Vagina (tissue), 2 donors: ENCODE measurements at regions not wholly inside any gene's neighbourhood (a gene's known extent, or its start where the extent isn't known, plus 50 kb on each side); places are given as distances from the start of the nearest gene placed in this dataset.

Experiments
- DNase-seq, 2 donors: peaks; one replicate each; pipeline ENCODE4 v3.0.0-alpha.2; 2017; ENCODE audit errors: extremely low spot score in 2 of 2
- H3K27ac ChIP-seq: fragments of 200-600 bp; sonication (generic); one replicate; pipeline ENCODE4 v1.5.1; 2019
- H3K27me3 ChIP-seq: fragments of 200-600 bp; sonication (generic); one replicate; pipeline ENCODE4 v1.5.1; 2019
- H3K36me3 ChIP-seq, 2 donors: fragments of 200-600 bp; sonication (generic); one replicate each; pipeline ENCODE4 v1.5.1; 2017 to 2019
- H3K4me1 ChIP-seq: fragments of 200-600 bp; sonication (generic); one replicate; pipeline ENCODE4 v1.5.1; 2019
- H3K4me3 ChIP-seq, 2 donors: fragments of 200-600 bp; sonication (generic); 1 replicate in 1 of 2; 2 replicates in 1 of 2; pipeline ENCODE4 v1.5.1; 2016 to 2019
- H3K9me3 ChIP-seq: fragments of 200-600 bp; sonication (generic); one replicate; pipeline ENCODE4 v1.5.1; 2019
- CTCF ChIP-seq, 3 experiments: fragments of 450-650 bp in 2 of 3; fragments of 200-600 bp in 1 of 3; sonication (generic) in 1 of 3; IDR thresholded peaks; one replicate each; pipeline ENCODE4 v1.5.1; 2017 to 2019; ENCODE audit warnings: antibody characterized with exemption in 3 of 3, mild to moderate bottlenecking in 2 of 3, moderate library complexity in 2 of 3
- POLR2A ChIP-seq, 2 donors: fragments of 450-650 bp; IDR thresholded peaks; one replicate each; pipeline ENCODE4 v1.6.1; 2017; ENCODE audit warnings: antibody characterized with exemption in 2 of 2, mild to moderate bottlenecking in 2 of 2, moderate library complexity in 2 of 2
- POLR2AphosphoS5 ChIP-seq, 2 donors: sonication (generic); formaldehyde crosslinking; IDR thresholded peaks; one replicate each; pipeline ENCODE4 v1.9.0; 2017; ENCODE audit warnings: antibody characterized with exemption in 2 of 2, mild to moderate bottlenecking in 2 of 2, low read depth in 1 of 2; ENCODE audit not compliant: insufficient read depth in 1 of 2
- intact Hi-C: fragments of 100-400 bp; cut with DNase I; formaldehyde crosslinking; loops from one replicate; pipeline ENCODE4 v1.15.1; 2023

- intact Hi-C loops, result no loop called here
- TF ChIP-seq POLR2AphosphoS5 (IDR thresholded peaks at IDR 0.05; ENCODE audit: insufficient read depth in 1 of 2, low read depth in 1 of 2) (no peak), POLR2A (IDR thresholded peaks at IDR 0.05) (no peak), CTCF (IDR thresholded peaks at IDR 0.05) (no peak)
- no peak overlapping the region for H3K4me3 ChIP-seq
Measured at GRCh38 chr12:39123580-39124253, 218.3 kb upstream of the CPNE8 start.

GRCh38 chr12:39122562-39123204, 217.3 kb upstream of the CPNE8 start:
- intact Hi-C loops, result no loop called here
- Histone ChIP-seq H3K27me3 (no peaks in the 10 kb centered on the region), H3K4me1 (no peaks in the 10 kb centered on the region), H3K9me3 (no peaks in the 10 kb centered on the region), H3K36me3 (no peaks in the 10 kb centered on the region), H3K27ac (no peak overlapping the region), H3K4me3 (no peak overlapping the region)
- no peak for DNase-seq
- no peak for TF ChIP-seq POLR2AphosphoS5 (IDR thresholded peaks at IDR 0.05; ENCODE audit: insufficient read depth in 1 of 2, low read depth in 1 of 2)
- no peak for TF ChIP-seq CTCF (IDR thresholded peaks at IDR 0.05)
- TF ChIP-seq POLR2A (IDR thresholded peaks at IDR 0.05), result no peak

More at GRCh38 chr12:39123580-39124253, 218.3 kb upstream of the CPNE8 start:
- no peaks in the 10 kb centered on the region for H3K4me1 ChIP-seq
- DNase-seq, result no peak
- H3K36me3 ChIP-seq, result no peaks in the 10 kb centered on the region
- H3K9me3 ChIP-seq, result no peaks in the 10 kb centered on the region
- H3K27ac ChIP-seq, result no peak overlapping the region
- no peaks in the 10 kb centered on the region for H3K27me3 ChIP-seq

- Histone ChIP-seq H3K36me3 (no peaks in the 10 kb centered on the region), H3K27me3 (no peaks in the 10 kb centered on the region), H3K9me3 (no peaks in the 10 kb centered on the region), H3K4me1 (no peaks in the 10 kb centered on the region), H3K4me3 (no peak overlapping the region), H3K27ac (no peak overlapping the region)
- intact Hi-C loops, result no loop called here
- TF ChIP-seq CTCF (IDR thresholded peaks at IDR 0.05), result no peak
- no peak for TF ChIP-seq POLR2AphosphoS5 (IDR thresholded peaks at IDR 0.05; ENCODE audit: insufficient read depth in 1 of 2, low read depth in 1 of 2)
- no peak for TF ChIP-seq POLR2A (IDR thresholded peaks at IDR 0.05)
- no peak for DNase-seq
Measured at GRCh38 chr12:39116861-39117260, 211.5 kb upstream of the CPNE8 start.

- intact Hi-C loops, result no loop called here
- Histone ChIP-seq H3K4me1 (no peaks in the 10 kb centered on the region), H3K27me3 (no peaks in the 10 kb centered on the region), H3K36me3 (no peaks in the 10 kb centered on the region), H3K4me3 (no peak overlapping the region), H3K27ac (no peak overlapping the region), H3K9me3 (no peaks in the 10 kb centered on the region)
- TF ChIP-seq POLR2AphosphoS5 (IDR thresholded peaks at IDR 0.05; ENCODE audit: insufficient read depth in 1 of 2, low read depth in 1 of 2) (no peak), POLR2A (IDR thresholded peaks at IDR 0.05) (no peak), CTCF (IDR thresholded peaks at IDR 0.05) (no peak)
- no peak for DNase-seq
Measured at GRCh38 chr12:39112064-39112463, 206.7 kb upstream of the CPNE8 start.

- TF ChIP-seq CTCF (IDR thresholded peaks at IDR 0.05) (no peak), POLR2A (IDR thresholded peaks at IDR 0.05) (no peak), POLR2AphosphoS5 (IDR thresholded peaks at IDR 0.05; ENCODE audit: insufficient read depth in 1 of 2, low read depth in 1 of 2) (no peak)
- Histone ChIP-seq H3K27me3 (no peaks in the 10 kb centered on the region), H3K9me3 (no peaks in the 10 kb centered on the region), H3K4me1 (no peaks in the 10 kb centered on the region), H3K36me3 (no peaks in the 10 kb centered on the region), H3K27ac (no peak overlapping the region), H3K4me3 (no peak overlapping the region)
- intact Hi-C loops, result no loop called here
- DNase-seq, result no peak
Measured at GRCh38 chr12:39105111-39105510, 199.7 kb upstream of the CPNE8 start.
